ENCODE measurements at regions not wholly inside any gene's neighbourhood (a gene's known extent, or its start where the extent isn't known, plus 50 kb on each side); places are given as distances from the start of the nearest gene placed in this dataset.

DNA sequence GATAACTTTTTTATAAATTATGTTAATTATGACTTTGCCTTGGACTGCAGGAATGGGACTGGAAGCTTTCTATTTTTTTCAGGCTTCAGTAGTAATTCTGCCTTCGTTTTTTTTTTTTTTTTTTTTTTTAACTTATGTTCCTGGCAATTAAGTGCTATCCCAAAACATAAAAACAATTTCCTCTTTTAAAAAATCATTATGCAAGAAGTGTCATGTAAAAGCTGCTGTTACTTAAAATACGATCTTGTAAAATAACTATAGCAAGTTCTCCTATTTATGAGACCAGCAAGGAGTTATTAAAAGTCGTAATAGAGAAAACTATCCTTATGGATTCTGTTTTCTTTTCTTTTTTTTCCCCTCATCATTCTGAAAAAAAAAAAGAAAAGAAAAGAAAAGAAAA, 106.6 kb upstream of the FOXN2 start:
- TF ChIP-seq ZNF274 (IDR thresholded peaks at IDR 0.05; ENCODE audit: low read depth, low read length) (no peak), MAX (IDR thresholded peaks at IDR 0.05) (no peak), SRF (IDR thresholded peaks at IDR 0.05; ENCODE audit: low read depth) (no peak), CTCF (IDR thresholded peaks at IDR 0.05 in 2 of 3, conservative IDR thresholded peaks at IDR 0.05 in 1 of 3; ENCODE audit: borderline replicate concordance in 1 of 3, insufficient read depth in 1 of 3, low read depth in 2 of 3, low read length in 2 of 3) (no peak), TCF7L2 (IDR thresholded peaks at IDR 0.05; ENCODE audit: borderline replicate concordance, extremely low read depth, insufficient read depth, insufficient read length) (no peak), EGR1 (IDR thresholded peaks at IDR 0.05; ENCODE audit: low read depth) (no peak), POLR2AphosphoS5 (IDR thresholded peaks at IDR 0.05; ENCODE audit: low read depth, low read length) (no peak), POLR2A (IDR thresholded peaks at IDR 0.05; ENCODE audit: borderline replicate concordance, extremely low read depth, insufficient read depth, insufficient read length) (no peak), EZH2phosphoT487 (IDR thresholded peaks at IDR 0.05; ENCODE audit: borderline replicate concordance) (no peak)
- TF ChIP-seq, protein P1, sequence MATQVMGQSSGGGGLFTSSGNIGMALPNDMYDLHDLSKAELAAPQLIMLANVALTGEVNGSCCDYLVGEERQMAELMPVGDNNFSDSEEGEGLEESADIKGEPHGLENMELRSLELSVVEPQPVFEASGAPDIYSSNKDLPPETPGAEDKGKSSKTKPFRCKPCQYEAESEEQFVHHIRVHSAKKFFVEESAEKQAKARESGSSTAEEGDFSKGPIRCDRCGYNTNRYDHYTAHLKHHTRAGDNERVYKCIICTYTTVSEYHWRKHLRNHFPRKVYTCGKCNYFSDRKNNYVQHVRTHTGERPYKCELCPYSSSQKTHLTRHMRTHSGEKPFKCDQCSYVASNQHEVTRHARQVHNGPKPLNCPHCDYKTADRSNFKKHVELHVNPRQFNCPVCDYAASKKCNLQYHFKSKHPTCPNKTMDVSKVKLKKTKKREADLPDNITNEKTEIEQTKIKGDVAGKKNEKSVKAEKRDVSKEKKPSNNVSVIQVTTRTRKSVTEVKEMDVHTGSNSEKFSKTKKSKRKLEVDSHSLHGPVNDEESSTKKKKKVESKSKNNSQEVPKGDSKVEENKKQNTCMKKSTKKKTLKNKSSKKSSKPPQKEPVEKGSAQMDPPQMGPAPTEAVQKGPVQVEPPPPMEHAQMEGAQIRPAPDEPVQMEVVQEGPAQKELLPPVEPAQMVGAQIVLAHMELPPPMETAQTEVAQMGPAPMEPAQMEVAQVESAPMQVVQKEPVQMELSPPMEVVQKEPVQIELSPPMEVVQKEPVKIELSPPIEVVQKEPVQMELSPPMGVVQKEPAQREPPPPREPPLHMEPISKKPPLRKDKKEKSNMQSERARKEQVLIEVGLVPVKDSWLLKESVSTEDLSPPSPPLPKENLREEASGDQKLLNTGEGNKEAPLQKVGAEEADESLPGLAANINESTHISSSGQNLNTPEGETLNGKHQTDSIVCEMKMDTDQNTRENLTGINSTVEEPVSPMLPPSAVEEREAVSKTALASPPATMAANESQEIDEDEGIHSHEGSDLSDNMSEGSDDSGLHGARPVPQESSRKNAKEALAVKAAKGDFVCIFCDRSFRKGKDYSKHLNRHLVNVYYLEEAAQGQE (IDR thresholded peaks at IDR 0.05; ENCODE audit: low read depth) = no peak
